ENCODE measurements at regions not wholly inside any gene's neighbourhood (a gene's known extent, or its start where the extent isn't known, plus 50 kb on each side); places are given as distances from the start of the nearest gene placed in this dataset.

DNA sequence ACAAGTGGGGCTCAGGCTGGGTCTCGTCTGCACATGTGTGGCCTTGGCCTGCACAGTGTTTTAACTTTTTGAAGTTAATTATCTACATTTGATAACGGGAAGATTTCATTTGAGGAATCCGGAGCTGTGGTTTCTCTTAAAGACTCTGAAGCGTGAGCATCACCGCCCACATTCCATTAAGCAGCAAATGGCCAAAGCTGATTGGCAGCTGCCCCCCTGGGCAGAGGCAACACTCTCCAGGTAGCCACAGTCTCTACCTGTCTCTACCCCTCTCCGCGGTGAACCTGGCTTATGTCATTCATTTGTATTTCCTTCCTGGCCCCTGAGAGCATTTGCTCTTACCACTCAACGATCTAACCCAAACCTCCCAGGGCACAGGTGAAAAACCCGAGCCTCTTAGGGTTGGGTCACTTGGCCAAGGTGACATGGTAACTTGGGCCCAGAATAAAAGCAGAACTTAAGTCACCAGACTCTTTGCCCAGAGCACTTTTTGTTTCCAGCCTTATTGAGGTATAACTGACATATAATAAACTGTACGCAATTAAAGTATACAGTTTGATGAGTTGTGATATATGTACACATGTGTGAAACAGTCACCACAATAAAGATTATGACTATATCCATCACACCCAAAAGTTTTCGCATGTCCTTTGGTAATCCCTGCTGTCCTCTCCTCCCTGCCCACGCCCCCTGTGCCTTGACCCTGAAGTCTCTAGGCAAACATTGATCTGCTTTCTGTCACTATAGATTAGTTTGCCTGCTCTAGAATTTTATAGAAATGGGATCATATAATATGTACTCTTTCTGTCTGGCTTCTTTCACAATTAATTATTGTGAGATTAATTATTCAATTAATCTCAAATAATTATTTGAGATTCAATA, 245.7 kb upstream of the HES1 start:
- no peak for TF ChIP-seq RAD21 (IDR thresholded peaks at IDR 0.05; ENCODE audit: low read depth)
- TF ChIP-seq EZH2 (IDR thresholded peaks at IDR 0.05), result no peak
- TF ChIP-seq, protein P1, sequence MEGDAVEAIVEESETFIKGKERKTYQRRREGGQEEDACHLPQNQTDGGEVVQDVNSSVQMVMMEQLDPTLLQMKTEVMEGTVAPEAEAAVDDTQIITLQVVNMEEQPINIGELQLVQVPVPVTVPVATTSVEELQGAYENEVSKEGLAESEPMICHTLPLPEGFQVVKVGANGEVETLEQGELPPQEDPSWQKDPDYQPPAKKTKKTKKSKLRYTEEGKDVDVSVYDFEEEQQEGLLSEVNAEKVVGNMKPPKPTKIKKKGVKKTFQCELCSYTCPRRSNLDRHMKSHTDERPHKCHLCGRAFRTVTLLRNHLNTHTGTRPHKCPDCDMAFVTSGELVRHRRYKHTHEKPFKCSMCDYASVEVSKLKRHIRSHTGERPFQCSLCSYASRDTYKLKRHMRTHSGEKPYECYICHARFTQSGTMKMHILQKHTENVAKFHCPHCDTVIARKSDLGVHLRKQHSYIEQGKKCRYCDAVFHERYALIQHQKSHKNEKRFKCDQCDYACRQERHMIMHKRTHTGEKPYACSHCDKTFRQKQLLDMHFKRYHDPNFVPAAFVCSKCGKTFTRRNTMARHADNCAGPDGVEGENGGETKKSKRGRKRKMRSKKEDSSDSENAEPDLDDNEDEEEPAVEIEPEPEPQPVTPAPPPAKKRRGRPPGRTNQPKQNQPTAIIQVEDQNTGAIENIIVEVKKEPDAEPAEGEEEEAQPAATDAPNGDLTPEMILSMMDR (IDR thresholded peaks at IDR 0.05 in 2 of 3, conservative IDR thresholded peaks at IDR 0.05 in 1 of 3; ENCODE audit: borderline replicate concordance in 1 of 3, insufficient read depth in 1 of 3, low read depth in 2 of 3, low read length in 2 of 3), result no peak
- no peak for TF ChIP-seq ZNF274 (IDR thresholded peaks at IDR 0.05; ENCODE audit: low read depth, low read length)
- TF ChIP-seq POLR2AphosphoS5 (IDR thresholded peaks at IDR 0.05; ENCODE audit: low read depth, low read length), result no peak
- TF ChIP-seq CEBPB (IDR thresholded peaks at IDR 0.05; ENCODE audit: low read depth), result no peak
- no peak for TF ChIP-seq POLR2A (IDR thresholded peaks at IDR 0.05; ENCODE audit: borderline replicate concordance, extremely low read depth, insufficient read depth, insufficient read length)
- TF ChIP-seq EZH2phosphoT487 (IDR thresholded peaks at IDR 0.05; ENCODE audit: borderline replicate concordance), result no peak
- TF ChIP-seq, protein P2, sequence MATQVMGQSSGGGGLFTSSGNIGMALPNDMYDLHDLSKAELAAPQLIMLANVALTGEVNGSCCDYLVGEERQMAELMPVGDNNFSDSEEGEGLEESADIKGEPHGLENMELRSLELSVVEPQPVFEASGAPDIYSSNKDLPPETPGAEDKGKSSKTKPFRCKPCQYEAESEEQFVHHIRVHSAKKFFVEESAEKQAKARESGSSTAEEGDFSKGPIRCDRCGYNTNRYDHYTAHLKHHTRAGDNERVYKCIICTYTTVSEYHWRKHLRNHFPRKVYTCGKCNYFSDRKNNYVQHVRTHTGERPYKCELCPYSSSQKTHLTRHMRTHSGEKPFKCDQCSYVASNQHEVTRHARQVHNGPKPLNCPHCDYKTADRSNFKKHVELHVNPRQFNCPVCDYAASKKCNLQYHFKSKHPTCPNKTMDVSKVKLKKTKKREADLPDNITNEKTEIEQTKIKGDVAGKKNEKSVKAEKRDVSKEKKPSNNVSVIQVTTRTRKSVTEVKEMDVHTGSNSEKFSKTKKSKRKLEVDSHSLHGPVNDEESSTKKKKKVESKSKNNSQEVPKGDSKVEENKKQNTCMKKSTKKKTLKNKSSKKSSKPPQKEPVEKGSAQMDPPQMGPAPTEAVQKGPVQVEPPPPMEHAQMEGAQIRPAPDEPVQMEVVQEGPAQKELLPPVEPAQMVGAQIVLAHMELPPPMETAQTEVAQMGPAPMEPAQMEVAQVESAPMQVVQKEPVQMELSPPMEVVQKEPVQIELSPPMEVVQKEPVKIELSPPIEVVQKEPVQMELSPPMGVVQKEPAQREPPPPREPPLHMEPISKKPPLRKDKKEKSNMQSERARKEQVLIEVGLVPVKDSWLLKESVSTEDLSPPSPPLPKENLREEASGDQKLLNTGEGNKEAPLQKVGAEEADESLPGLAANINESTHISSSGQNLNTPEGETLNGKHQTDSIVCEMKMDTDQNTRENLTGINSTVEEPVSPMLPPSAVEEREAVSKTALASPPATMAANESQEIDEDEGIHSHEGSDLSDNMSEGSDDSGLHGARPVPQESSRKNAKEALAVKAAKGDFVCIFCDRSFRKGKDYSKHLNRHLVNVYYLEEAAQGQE (IDR thresholded peaks at IDR 0.05; ENCODE audit: low read depth), result no peak
- TF ChIP-seq, protein P3, sequence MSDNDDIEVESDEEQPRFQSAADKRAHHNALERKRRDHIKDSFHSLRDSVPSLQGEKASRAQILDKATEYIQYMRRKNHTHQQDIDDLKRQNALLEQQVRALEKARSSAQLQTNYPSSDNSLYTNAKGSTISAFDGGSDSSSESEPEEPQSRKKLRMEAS (IDR thresholded peaks at IDR 0.05), result no peak
- TF ChIP-seq ZFX (IDR thresholded peaks at IDR 0.05), result no peak
